GM12878 (cell line): ENCODE measurements at regions not wholly inside any gene's neighbourhood (a gene's known extent, or its start where the extent isn't known, plus 50 kb on each side); places are given as distances from the start of the nearest gene placed in this dataset.

Source experiments
- ATAC-seq: fragments of 200-7000 bp; cut with Tn5 transposase; 3 replicates; pipeline ENCODE4 v1.9.1; 2020; ENCODE audit warnings: mild to moderate bottlenecking, moderate library complexity
- BruUV-seq: library from RNA; stranded (reverse); fragments of 400-500 nt; replicated peaks from 2 replicates; lab custom pipeline; 2021; lab: Mats Ljungman, UMichigan
- CTCF ChIA-PET: fragments of 300-600 bp; sonication (Branson Sonifier 250); formaldehyde crosslinking; extraction: SDS; loops from one replicate; lab custom pipeline; 2021; ENCODE audit warnings: inconsistent platforms; lab: Yijun Ruan, JAX
- POLR2A ChIA-PET: fragments of 350-600 bp; formaldehyde crosslinking; extraction: SDS; loops from one replicate; lab custom pipeline; 2021; ENCODE audit warnings: inconsistent platforms; lab: Charles Lee
- RAD21 ChIA-PET: fragments of 300-600 bp; sonication (Branson Sonifier 250); formaldehyde crosslinking; loops from one replicate; lab custom pipeline; 2023; ENCODE audit warnings: antibody characterized with exemption; ENCODE audit not compliant: unreplicated experiment; lab: Charles Lee
- SMC1A ChIA-PET: fragments of 300-600 bp; sonication (Branson Sonifier 250); formaldehyde crosslinking; loops from one replicate; lab custom pipeline; 2023; ENCODE audit not compliant: unreplicated experiment, uncharacterized antibody; lab: Charles Lee
- DNase-seq: peaks from one replicate; pipeline ENCODE4 v3.0.0-alpha.2; 2011; ENCODE audit warnings: low read depth, low spot score
- FAIRE-seq: peaks from 3 replicates; lab custom pipeline; 2011; peaks lifted over from hg19 to GRCh38; lab: Jason Lieb, UNC
- H2AFZ ChIP-seq: 2 replicates; pipeline ENCODE4 v1.6.0; 2011; ENCODE audit warnings: low read depth, low read length, control low read depth; ENCODE audit not compliant: control insufficient read depth
- H3K27ac ChIP-seq: 2 replicates; pipeline ENCODE4 v1.5.1; 2011; ENCODE audit warnings: control low read depth; ENCODE audit not compliant: control insufficient read depth, insufficient read depth
- H3K27me3 ChIP-seq, 2 experiments: replicated peaks in 1 of 2; 2 replicates each; pipeline versions ENCODE4 v1.6.0 to v1.6.1; 2011; ENCODE audit warnings: low read length in 1 of 2; ENCODE audit not compliant: control insufficient read depth in 2 of 2, insufficient read depth in 2 of 2
- H3K36me3 ChIP-seq, 2 experiments: 2 replicates each; pipeline ENCODE4 v1.5.1; 2011; ENCODE audit warnings: low read length in 1 of 2; ENCODE audit not compliant: control insufficient read depth in 2 of 2, insufficient read depth in 2 of 2
- H3K4me1 ChIP-seq: 2 replicates; pipeline ENCODE4 v1.6.1; 2011; ENCODE audit warnings: mild to moderate bottlenecking, low read length, moderate library complexity, mixed read lengths; ENCODE audit not compliant: control insufficient read depth, insufficient read depth
- H3K4me2 ChIP-seq: 2 replicates; pipeline ENCODE4 v1.6.0; 2011; ENCODE audit warnings: control low read depth; ENCODE audit not compliant: control insufficient read depth, insufficient read depth
- H3K4me3 ChIP-seq: fragments of 200-600 bp; sonication (generic); 2 replicates; pipeline ENCODE4 v1.5.1; 2016
- H3K79me2 ChIP-seq: 2 replicates; pipeline ENCODE4 v1.6.0; 2011; ENCODE audit warnings: low read length; ENCODE audit not compliant: control insufficient read depth, insufficient read depth
- H3K9ac ChIP-seq: 2 replicates; pipeline ENCODE4 v1.8.0; 2011; ENCODE audit warnings: low read length, control low read depth, mixed read lengths; ENCODE audit not compliant: control insufficient read depth, insufficient read depth
- H3K9me3 ChIP-seq: replicated peaks from 3 replicates; pipeline ENCODE4 v1.5.1; 2011; ENCODE audit warnings: mild to moderate bottlenecking, low read length; ENCODE audit not compliant: control insufficient read depth, insufficient read depth
- H4K20me1 ChIP-seq: 2 replicates; pipeline ENCODE4 v1.6.0; 2011; ENCODE audit not compliant: control insufficient read depth, insufficient read depth
- ATF2 ChIP-seq: IDR thresholded peaks from 2 replicates; pipeline ENCODE4 v1.6.1; 2012; ENCODE audit warnings: low read length, inconsistent platforms
- KAT2A ChIP-seq: conservative IDR thresholded peaks from 2 replicates; pipeline ENCODE4 v1.6.1; 2011; ENCODE audit warnings: low read depth, low read length; ENCODE audit not compliant: control insufficient read depth
- KDM1A ChIP-seq: fragments of 200-600 bp; sonication (generic); IDR thresholded peaks from 2 replicates; pipeline ENCODE4 v1.6.1; 2016; ENCODE audit warnings: borderline replicate concordance
- POLR2AphosphoS2 ChIP-seq: IDR thresholded peaks from 2 replicates; pipeline ENCODE4 v1.6.1; 2011; ENCODE audit warnings: low read depth, mild to moderate bottlenecking, low read length, improper control_type of control experiment, moderate library complexity
- POLR2AphosphoS5 ChIP-seq: IDR thresholded peaks from 2 replicates; pipeline ENCODE4 v1.6.1; 2011; ENCODE audit warnings: mild to moderate bottlenecking, low read length, inconsistent platforms
- RFX5 ChIP-seq: IDR thresholded peaks from 2 replicates; pipeline ENCODE4 v1.6.1; 2011; ENCODE audit warnings: low read depth, low read length, improper control_type of control experiment
- SMARCA5 ChIP-seq: fragments of 450-650 bp; IDR thresholded peaks from 2 replicates; pipeline ENCODE4 v1.6.1; 2017; ENCODE audit warnings: mild to moderate bottlenecking
- SP1 ChIP-seq: IDR thresholded peaks from one replicate; pipeline ENCODE4 v1.6.1; 2011; ENCODE audit warnings: low read depth, low read length
- YY1 ChIP-seq: IDR thresholded peaks from 2 replicates; pipeline ENCODE4 v1.6.1; 2011; ENCODE audit warnings: low read depth, mild to moderate bottlenecking, low read length
- ZNF687 ChIP-seq: fragments of 450-650 bp; IDR thresholded peaks from 2 replicates; pipeline ENCODE4 v1.6.1; 2017; ENCODE audit warnings: mild to moderate bottlenecking, moderate library complexity
- WGBS: methylation state at CpG from one replicate; pipeline ENCODE4 v1.1.6; 2016; ENCODE audit warnings: low lambda C conversion rate; ENCODE audit not compliant: insufficient replicate concordance, insufficient coverage; ENCODE audit errors: missing lambda C conversion rate; 5-methylcytosine and 5-hydroxymethylcytosine counted together
- in situ Hi-C: fragments of 300-500 bp; cut with MboI; formaldehyde crosslinking; loops from 9 replicates; pipeline ENCODE4 v1.14.3; 2018; ENCODE audit warnings: mixed read lengths
- intact Hi-C: fragments of 100-400 bp; cut with micrococcal nuclease; formaldehyde crosslinking; loops from one replicate; pipeline ENCODE4 v1.14.2; 2022; ENCODE audit not compliant: unreplicated experiment

- no peak for ATAC-seq
- intact Hi-C loops (no loop called here), in situ Hi-C loops (no loop called here)
- H4K20me1 ChIP-seq, result no peaks in the 10 kb centered on the region
- no peak overlapping the region for H2AFZ ChIP-seq
- no peaks in the 10 kb centered on the region for H3K27me3 ChIP-seq
- no peaks in the 10 kb centered on the region for H3K4me1 ChIP-seq
- no TSS peak for BruUV-seq
- FAIRE-seq, result no peak
- POLR2A ChIA-PET, result no interaction called here
- H3K4me3 ChIP-seq, result no peak overlapping the region
- no peak for DNase-seq
- TF ChIP-seq KAT2A, result no peak
- TF ChIP-seq ATF2, result no peak
- no peaks in the 10 kb centered on the region for H3K36me3 ChIP-seq
- H3K79me2 ChIP-seq, result no peaks in the 10 kb centered on the region
- H3K4me2 ChIP-seq, result no peak overlapping the region
- no peak overlapping the region for H3K9ac ChIP-seq
- RAD21 ChIA-PET, result no interaction called here
- no peaks in the 10 kb centered on the region for H3K9me3 ChIP-seq
- H3K27ac ChIP-seq, result no peak overlapping the region
- WGBS, result 80% methylated on average over 5 of the region's 5 CpGs
- CTCF ChIA-PET, result no interaction called here
- SMC1A ChIA-PET, result no interaction called here
These were observed 93.6 kb upstream of the CHODL start for GRCh38 chr21:18151046-18151445.

GRCh38 chr21:18148401-18148800 is 96.2 kb upstream of the CHODL start:
- CTCF ChIA-PET, result no interaction called here
- POLR2A ChIA-PET, result no interaction called here
- Histone ChIP-seq H3K27ac (no peak overlapping the region), H3K36me3 (no peaks in the 10 kb centered on the region), H3K4me3 (no peak overlapping the region), H3K4me2 (no peak overlapping the region), H2AFZ (no peak overlapping the region), H3K9me3 (no peaks in the 10 kb centered on the region), H4K20me1 (no peaks in the 10 kb centered on the region), H3K4me1 (no peaks in the 10 kb centered on the region), H3K9ac (no peak overlapping the region), H3K79me2 (no peaks in the 10 kb centered on the region), H3K27me3 (no peaks in the 10 kb centered on the region)
- intact Hi-C loops, result no loop called here
- ATAC-seq (no peak), DNase-seq (no peak), FAIRE-seq (no peak)
- SMC1A ChIA-PET, result no interaction called here
- RAD21 ChIA-PET, result no interaction called here
- no TSS peak for BruUV-seq
- in situ Hi-C loops, result no loop called here
- TF ChIP-seq POLR2AphosphoS5 (no peak), SP1 (no peak), ZNF687 (no peak), YY1 (no peak), KDM1A (no peak), POLR2AphosphoS2 (no peak), RFX5 (no peak), SMARCA5 (no peak)
